ACC112 (cell line): ENCODE measurements at regions not wholly inside any gene's neighbourhood (a gene's known extent, or its start where the extent isn't known, plus 50 kb on each side); places are given as distances from the start of the nearest gene placed in this dataset.

Experiments
- H2AFZ ChIP-seq: fragments of 200-600 bp; sonication (generic); one replicate; pipeline ENCODE4 v1.6.0; 2017; ENCODE audit warnings: antibody characterized with exemption, low read length; ENCODE audit not compliant: unreplicated experiment
- H3K27ac ChIP-seq: fragments of 200-600 bp; sonication (generic); 2 replicates; pipeline ENCODE4 v1.5.1; 2014; ENCODE audit warnings: low read depth, mild to moderate bottlenecking, antibody characterized with exemption, low read length, moderate library complexity
- H3K27me3 ChIP-seq: fragments of 200-600 bp; sonication (generic); 2 replicates; pipeline ENCODE4 v1.6.1; 2014; ENCODE audit warnings: mild to moderate bottlenecking, antibody characterized with exemption, low read length, moderate library complexity, mixed read lengths; ENCODE audit not compliant: insufficient read depth
- H3K36me3 ChIP-seq: fragments of 200-600 bp; sonication (generic); 2 replicates; pipeline ENCODE4 v1.6.1; 2016; ENCODE audit warnings: mild to moderate bottlenecking, antibody characterized with exemption, low read length, moderate library complexity, mixed read lengths; ENCODE audit not compliant: insufficient read depth
- H3K4me1 ChIP-seq: fragments of 200-600 bp; sonication (generic); one replicate; pipeline ENCODE4 v1.6.1; 2016; ENCODE audit warnings: low read length, mixed read lengths; ENCODE audit not compliant: insufficient read depth, unreplicated experiment, control insufficient read depth
- H3K4me3 ChIP-seq: fragments of 200-600 bp; sonication (generic); 2 replicates; pipeline ENCODE4 v1.5.1; 2014; ENCODE audit warnings: mild to moderate bottlenecking, low read depth, low read length
- H3K79me2 ChIP-seq: fragments of 200-600 bp; sonication (generic); one replicate; pipeline ENCODE4 v1.6.0; 2016; ENCODE audit warnings: low read length; ENCODE audit not compliant: control insufficient read depth, unreplicated experiment, insufficient read depth

GRCh38 chr2:38467768-38468455, 90.8 kb upstream of the ATL2 start:
- Histone ChIP-seq H3K27me3 (peaks cover 34% of the 10 kb centered on the region), H3K4me3 (no peak overlapping the region), H3K79me2 (no peaks in the 10 kb centered on the region), H3K27ac (no peak overlapping the region), H2AFZ (no peak overlapping the region), H3K36me3 (no peaks in the 10 kb centered on the region), H3K4me1 (no peaks in the 10 kb centered on the region)

GRCh38 chr2:38466876-38467767, 90.0 kb upstream of the ATL2 start:
- H3K36me3 ChIP-seq: no peaks in the 10 kb centered on the region
- no peak overlapping the region for H3K27ac ChIP-seq
- no peaks in the 10 kb centered on the region for H3K79me2 ChIP-seq
- H2AFZ ChIP-seq: no peak overlapping the region
- H3K4me3 ChIP-seq: no peak overlapping the region
- H3K4me1 ChIP-seq: peaks cover 5% of the 10 kb centered on the region
- peaks cover 33% of the 10 kb centered on the region for H3K27me3 ChIP-seq

GRCh38 chr2:38466409-38466808, 89.3 kb upstream of the ATL2 start:
- H3K27ac ChIP-seq: no peak overlapping the region
- H3K79me2 ChIP-seq: no peaks in the 10 kb centered on the region
- H3K27me3 ChIP-seq: peaks cover 27% of the 10 kb centered on the region
- no peaks in the 10 kb centered on the region for H3K36me3 ChIP-seq
- peaks cover 7% of the 10 kb centered on the region for H3K4me1 ChIP-seq
- H2AFZ ChIP-seq: no peak overlapping the region
- no peak overlapping the region for H3K4me3 ChIP-seq

- no peaks in the 10 kb centered on the region for H3K79me2 ChIP-seq
- H3K4me1 ChIP-seq: peaks cover 7% of the 10 kb centered on the region
- H2AFZ ChIP-seq: no peak overlapping the region
- H3K27me3 ChIP-seq: peaks cover 22% of the 10 kb centered on the region
- H3K4me3 ChIP-seq: no peak overlapping the region
- no peaks in the 10 kb centered on the region for H3K36me3 ChIP-seq
- H3K27ac ChIP-seq: no peak overlapping the region
Observed at GRCh38 chr2:38465789-38466127, 88.7 kb upstream of the ATL2 start.

DNA sequence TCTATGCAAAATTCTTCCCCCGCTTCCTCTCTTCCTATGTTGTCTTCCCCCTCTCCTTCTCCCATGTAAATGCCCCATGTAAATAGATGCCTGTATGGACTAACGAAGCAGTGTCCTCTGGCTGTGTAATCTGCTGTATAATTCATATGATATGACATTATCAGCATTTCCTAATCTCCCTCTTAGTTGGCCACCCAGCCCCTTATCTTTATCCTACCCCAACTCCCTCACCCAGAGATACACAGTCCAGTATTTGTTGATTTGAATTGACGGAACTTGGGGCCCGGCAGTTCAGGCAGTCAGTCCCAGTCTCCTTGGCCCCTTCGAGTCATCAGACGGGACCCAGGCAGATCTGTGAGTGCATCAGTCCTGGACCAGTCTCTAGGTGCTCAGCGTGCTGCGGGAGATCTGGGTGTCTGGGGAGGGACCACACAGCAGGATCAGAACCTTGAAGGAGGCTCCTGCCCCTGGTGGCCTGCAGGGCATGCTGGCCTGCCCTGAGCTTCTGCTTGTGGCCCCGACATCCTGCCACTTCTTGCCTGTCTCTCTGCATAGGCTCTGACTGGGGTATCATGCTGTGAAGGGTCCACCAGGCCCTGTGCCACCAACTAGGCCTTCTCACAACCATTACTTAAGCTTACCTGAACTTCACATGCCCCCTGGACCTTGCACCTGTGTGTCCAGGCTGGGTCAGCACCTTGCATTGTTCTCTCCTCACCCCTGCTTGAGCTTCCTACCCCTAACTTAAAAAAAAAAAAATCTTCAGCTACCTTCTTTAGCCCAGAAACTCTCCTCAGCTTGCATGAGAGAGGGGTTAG, 88.1 kb upstream of the ATL2 start:
- Histone ChIP-seq H3K79me2 (no peaks in the 10 kb centered on the region), H3K27ac (no peak overlapping the region), H2AFZ (no peak overlapping the region), H3K4me1 (peaks cover 7% of the 10 kb centered on the region), H3K27me3 (peaks cover 17% of the 10 kb centered on the region), H3K4me3 (no peak overlapping the region), H3K36me3 (no peaks in the 10 kb centered on the region)

DNA sequence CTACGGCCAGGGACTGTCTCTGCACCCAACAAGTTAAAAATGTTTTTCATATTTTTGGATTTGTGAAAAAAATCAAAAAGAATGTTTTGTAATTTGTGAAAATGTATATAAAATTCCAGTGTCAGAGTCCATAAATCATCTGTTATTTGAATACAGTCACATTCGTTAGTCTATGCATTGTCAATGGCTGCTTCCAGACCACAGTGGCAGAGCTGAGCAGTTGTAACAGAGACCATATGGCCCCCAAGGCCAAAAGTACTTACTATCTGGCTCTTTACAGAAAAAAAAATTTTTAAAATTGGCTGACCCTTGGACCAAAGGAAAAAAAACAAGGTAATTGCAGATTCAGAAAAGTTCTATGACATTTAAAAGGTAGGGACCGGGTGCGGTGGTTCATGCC, 86.7 kb upstream of the ATL2 start:
- no peak overlapping the region for H2AFZ ChIP-seq
- H3K27ac ChIP-seq: no peak overlapping the region
- H3K4me3 ChIP-seq: no peak overlapping the region
- no peaks in the 10 kb centered on the region for H3K79me2 ChIP-seq
- H3K36me3 ChIP-seq: no peaks in the 10 kb centered on the region
- peaks cover 7% of the 10 kb centered on the region for H3K4me1 ChIP-seq
- peaks cover 5% of the 10 kb centered on the region; the same call in 1 of the 2 replicates for H3K27me3 ChIP-seq

DNA sequence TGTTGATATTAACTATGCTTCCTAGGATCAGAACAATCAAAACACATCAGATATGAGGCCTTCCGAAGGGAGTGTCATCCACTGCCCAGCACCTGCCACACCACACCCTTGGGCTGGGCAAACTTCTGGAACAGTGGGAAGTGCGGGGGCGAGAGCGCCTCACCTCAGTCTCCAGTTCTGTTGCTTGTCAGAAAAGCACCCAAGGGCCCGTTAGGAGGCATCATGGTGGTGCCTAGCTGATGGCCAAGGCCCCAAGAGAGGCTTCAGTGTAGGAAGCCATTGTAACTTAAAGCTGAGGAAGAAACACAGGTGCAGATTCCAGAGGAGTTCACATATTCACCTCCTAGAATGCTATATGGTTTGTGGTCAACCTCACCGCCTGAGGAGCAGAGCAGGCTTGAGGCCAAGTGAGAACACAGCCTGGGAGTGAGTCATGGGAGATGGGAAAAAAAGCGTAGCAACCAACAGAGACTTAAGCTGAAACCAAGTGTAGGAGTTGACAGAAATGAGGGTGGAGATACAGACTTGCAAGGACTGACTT, 85.1 kb upstream of the ATL2 start:
- Histone ChIP-seq H3K79me2 (no peaks in the 10 kb centered on the region), H2AFZ (no peak overlapping the region), H3K27ac (no peak overlapping the region), H3K27me3 (peaks cover 13% of the 10 kb centered on the region; the same call in 1 of the 2 replicates), H3K36me3 (no peaks in the 10 kb centered on the region), H3K4me3 (no peak overlapping the region), H3K4me1 (peaks cover 7% of the 10 kb centered on the region)

- Histone ChIP-seq H3K4me1 (peaks cover 7% of the 10 kb centered on the region), H3K4me3 (no peak overlapping the region), H3K27ac (no peak overlapping the region), H3K79me2 (no peaks in the 10 kb centered on the region), H3K27me3 (peaks cover 14% of the 10 kb centered on the region; the same call in 1 of the 2 replicates), H3K36me3 (no peaks in the 10 kb centered on the region), H2AFZ (no peak overlapping the region)
Observed at GRCh38 chr2:38461470-38461869, 84.4 kb upstream of the ATL2 start.

DNA sequence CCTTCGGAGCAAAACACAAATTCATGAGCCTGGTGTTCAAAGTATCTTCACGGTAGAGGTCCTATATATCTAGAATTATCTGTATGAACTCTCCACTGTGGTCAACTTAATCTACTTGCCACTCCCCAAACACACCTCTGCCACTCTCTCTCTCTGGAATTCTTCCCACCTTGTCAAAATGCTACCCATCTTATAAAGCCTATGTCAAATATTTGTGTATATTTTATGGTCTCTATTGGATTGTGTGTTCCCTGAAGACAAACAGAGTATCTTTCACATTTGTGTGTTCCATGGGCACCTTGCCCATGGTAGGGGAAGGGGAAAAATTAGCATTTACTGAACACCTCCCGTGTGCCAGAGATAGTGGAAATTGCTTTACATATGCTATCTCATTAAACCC, 83.2 kb upstream of the ATL2 start:
- Histone ChIP-seq H3K79me2 (no peaks in the 10 kb centered on the region), H3K4me3 (no peak overlapping the region), H3K27ac (no peak overlapping the region), H2AFZ (no peak overlapping the region), H3K4me1 (peaks cover 7% of the 10 kb centered on the region), H3K27me3 (peaks cover 22% of the 10 kb centered on the region; the same call in 1 of the 2 replicates), H3K36me3 (no peaks in the 10 kb centered on the region)

- Histone ChIP-seq H3K4me3 (no peak overlapping the region), H3K79me2 (no peaks in the 10 kb centered on the region), H3K36me3 (no peaks in the 10 kb centered on the region), H3K4me1 (no peaks in the 10 kb centered on the region), H2AFZ (no peak overlapping the region), H3K27ac (no peak overlapping the region), H3K27me3 (peaks cover 48% of the 10 kb centered on the region; the same call in 1 of the 2 replicates)
Observed at GRCh38 chr2:38454081-38454480, 77.0 kb upstream of the ATL2 start.
